GM10266 (cell line): ENCODE measurements at regions not wholly inside any gene's neighbourhood (a gene's known extent, or its start where the extent isn't known, plus 50 kb on each side); places are given as distances from the start of the nearest gene placed in this dataset.

Experiments used
- DNase-seq: peaks from one replicate; pipeline ENCODE4 v3.0.0; 2012; ENCODE audit errors: extremely low spot score
- TF ChIP-seq, protein P1 (sequence below): IDR thresholded peaks from 2 replicates; pipeline ENCODE4 v1.5.1; 2012; ENCODE audit warnings: mild to moderate bottlenecking, low read depth; ENCODE audit not compliant: control insufficient read depth, insufficient read depth; ENCODE audit errors: missing control alignments

DNA sequence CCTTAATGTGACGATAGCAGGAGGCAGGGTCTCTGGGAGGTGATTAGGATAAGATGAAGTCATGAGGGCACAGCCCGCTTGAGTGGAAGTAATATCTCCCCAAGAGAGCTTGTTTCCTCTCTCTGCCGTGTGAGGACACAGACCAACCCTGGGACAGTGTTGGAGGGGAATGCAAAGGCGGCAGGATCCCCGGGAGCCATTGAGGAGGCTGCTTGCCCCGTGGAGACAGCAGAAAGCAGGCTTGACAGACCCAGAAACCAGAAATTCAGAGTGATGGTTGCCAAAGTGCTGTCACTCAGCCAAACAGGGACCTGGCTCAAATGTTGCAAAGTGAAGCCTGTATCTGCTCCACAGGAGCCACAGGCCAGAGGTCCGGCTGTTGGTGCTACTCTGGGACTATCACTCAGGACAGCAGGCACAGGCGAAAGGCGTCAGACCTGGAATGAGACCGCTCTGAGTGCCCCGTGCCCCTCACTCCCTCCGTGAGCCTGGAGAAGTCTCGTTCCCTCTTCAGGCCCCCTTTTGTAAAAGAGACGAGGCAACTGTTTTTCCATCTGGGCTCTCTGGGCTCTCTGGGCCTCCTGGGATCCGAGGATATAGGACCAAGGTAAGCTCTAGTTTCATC, 96.6 kb upstream of the VANGL1 start:
- DNase-seq: no peak
- TF ChIP-seq, protein P1, sequence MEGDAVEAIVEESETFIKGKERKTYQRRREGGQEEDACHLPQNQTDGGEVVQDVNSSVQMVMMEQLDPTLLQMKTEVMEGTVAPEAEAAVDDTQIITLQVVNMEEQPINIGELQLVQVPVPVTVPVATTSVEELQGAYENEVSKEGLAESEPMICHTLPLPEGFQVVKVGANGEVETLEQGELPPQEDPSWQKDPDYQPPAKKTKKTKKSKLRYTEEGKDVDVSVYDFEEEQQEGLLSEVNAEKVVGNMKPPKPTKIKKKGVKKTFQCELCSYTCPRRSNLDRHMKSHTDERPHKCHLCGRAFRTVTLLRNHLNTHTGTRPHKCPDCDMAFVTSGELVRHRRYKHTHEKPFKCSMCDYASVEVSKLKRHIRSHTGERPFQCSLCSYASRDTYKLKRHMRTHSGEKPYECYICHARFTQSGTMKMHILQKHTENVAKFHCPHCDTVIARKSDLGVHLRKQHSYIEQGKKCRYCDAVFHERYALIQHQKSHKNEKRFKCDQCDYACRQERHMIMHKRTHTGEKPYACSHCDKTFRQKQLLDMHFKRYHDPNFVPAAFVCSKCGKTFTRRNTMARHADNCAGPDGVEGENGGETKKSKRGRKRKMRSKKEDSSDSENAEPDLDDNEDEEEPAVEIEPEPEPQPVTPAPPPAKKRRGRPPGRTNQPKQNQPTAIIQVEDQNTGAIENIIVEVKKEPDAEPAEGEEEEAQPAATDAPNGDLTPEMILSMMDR: no peak

GRCh38 chr1:115544131-115544530, 97.6 kb upstream of the VANGL1 start:
- no peak for DNase-seq
- TF ChIP-seq, protein P1: no peak

DNA sequence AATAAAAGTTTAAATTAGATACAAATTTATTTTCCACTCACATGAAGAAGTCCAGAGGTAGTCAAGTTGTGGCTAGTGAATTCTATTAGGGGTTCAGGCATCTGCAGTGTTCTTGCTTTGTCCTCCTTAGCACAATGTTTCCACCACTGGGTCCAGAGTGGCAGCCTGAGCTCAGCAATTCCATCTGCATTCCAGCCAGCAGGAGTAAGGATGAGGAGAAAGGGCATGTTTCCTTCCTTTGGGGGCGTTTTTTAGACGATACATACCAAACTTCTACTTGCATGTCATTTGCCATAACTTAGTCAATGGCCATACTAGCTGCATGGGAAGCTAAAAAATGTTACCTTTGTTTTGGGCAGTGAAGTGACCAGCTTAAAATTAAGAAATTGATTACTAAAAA, 98.5 kb upstream of the VANGL1 start:
- no peak for DNase-seq
- TF ChIP-seq, protein P1: no peak

GRCh38 chr1:115539736-115540135, 102.0 kb upstream of the VANGL1 start:
- no peak for DNase-seq
- TF ChIP-seq, protein P1: no peak

DNA sequence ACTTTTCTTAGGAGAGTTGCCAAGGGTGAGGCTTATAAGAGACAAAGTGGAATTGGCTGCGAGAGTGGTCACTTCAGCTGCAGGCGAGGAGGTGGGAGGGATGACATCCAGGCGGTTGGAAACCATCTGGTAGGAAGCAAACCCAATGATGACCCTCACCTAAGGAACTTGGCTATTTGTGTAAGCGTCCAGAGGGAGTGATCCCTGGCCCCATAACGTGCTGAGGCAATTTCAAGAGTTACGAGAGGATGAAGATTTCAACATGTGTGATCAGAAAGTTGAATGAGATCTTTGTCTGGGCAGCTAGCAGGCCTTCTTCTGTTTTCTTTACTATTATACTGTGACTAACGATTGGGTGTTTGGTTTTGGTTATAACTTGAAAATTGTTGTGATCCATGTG, 102.7 kb upstream of the VANGL1 start:
- DNase-seq: no peak
- TF ChIP-seq, protein P1: no peak

- DNase-seq: no peak
These were observed 103.2 kb upstream of the VANGL1 start for GRCh38 chr1:115538579-115538978.

DNA sequence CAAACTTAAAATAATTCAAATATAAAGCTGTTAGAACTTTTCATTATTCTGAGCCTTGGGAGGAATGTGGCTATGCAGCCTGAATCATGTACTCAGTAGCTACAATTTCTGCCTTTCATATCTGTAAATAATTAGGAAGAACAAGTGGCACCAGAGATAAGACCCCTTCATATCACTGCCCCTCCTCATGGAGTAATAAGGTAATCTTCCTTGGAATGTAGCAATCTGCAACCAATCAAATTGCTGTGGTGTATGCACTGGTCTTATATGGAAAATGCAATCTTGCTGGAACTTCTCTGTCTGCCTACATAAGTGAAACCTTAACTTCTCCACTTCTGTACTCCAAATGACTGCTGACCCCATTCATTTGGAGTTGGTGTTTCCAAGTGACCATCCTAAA, 104.4 kb upstream of the VANGL1 start:
- TF ChIP-seq, protein P1: no peak
- no peak for DNase-seq

More at GRCh38 chr1:115538579-115538978, 103.2 kb upstream of the VANGL1 start:
- TF ChIP-seq, protein P1: no peak
